ENCODE measurements at regions not wholly inside any gene's neighbourhood (a gene's known extent, or its start where the extent isn't known, plus 50 kb on each side); places are given as distances from the start of the nearest gene placed in this dataset.

GRCh38 chr6:22958677-22959076 lies 389.3 kb downstream of the HDGFL1 start:
- Histone ChIP-seq H3K27ac (ENCODE audit: extremely low read depth, low read depth, low read length) (no peak overlapping the region), H3K4me3 (ENCODE audit: low read depth, low read length) (no peak overlapping the region), H3K36me3 (ENCODE audit: control insufficient read depth in 2 of 2, insufficient read depth in 1 of 2, low read length in 2 of 2) (no peaks in the 10 kb centered on the region), H3K4me1 (ENCODE audit: control insufficient read depth, insufficient read depth, low read length) (peaks cover 13% of the 10 kb centered on the region), H3K9me3 (ENCODE audit: control insufficient read depth, insufficient read depth, low read depth, low read length) (no peaks in the 10 kb centered on the region)
- ChIA-PET CTCF (no interaction called here), POLR2A (no interaction called here)
- no peak for TF ChIP-seq YY2 (tag by site-specific recombination; IDR thresholded peaks at IDR 0.05)
- no peak for TF ChIP-seq ZNF558 (tag by site-specific recombination; IDR thresholded peaks at IDR 0.05)
- no peak for TF ChIP-seq KLF1 (tag by site-specific recombination; IDR thresholded peaks at IDR 0.05)
- TF ChIP-seq ZNF148 (tag by site-specific recombination; IDR thresholded peaks at IDR 0.05; ENCODE audit: borderline replicate concordance): no peak
- no peak for TF ChIP-seq ZNF202 (tag by site-specific recombination; IDR thresholded peaks at IDR 0.05; ENCODE audit: borderline replicate concordance)
- no peak for TF ChIP-seq SALL2 (tag by site-specific recombination; IDR thresholded peaks at IDR 0.05; ENCODE audit: borderline replicate concordance)
- no peak for TF ChIP-seq ZBTB7A (tag by site-specific recombination; IDR thresholded peaks at IDR 0.05; ENCODE audit: low read depth)
- no peak for TF ChIP-seq ZNF138 (tag by site-specific recombination; IDR thresholded peaks at IDR 0.05; ENCODE audit: borderline replicate concordance)
- no peak for TF ChIP-seq ZSCAN4 (tag by site-specific recombination; IDR thresholded peaks at IDR 0.05)
- no peak for TF ChIP-seq KLF9 (tag by site-specific recombination; IDR thresholded peaks at IDR 0.05; ENCODE audit: low read depth)
- no peak for TF ChIP-seq ZFP3 (tag by site-specific recombination; IDR thresholded peaks at IDR 0.05; ENCODE audit: low read depth)
- TF ChIP-seq ZNF580 (tag by site-specific recombination; IDR thresholded peaks at IDR 0.05): no peak
- TF ChIP-seq, protein P1, sequence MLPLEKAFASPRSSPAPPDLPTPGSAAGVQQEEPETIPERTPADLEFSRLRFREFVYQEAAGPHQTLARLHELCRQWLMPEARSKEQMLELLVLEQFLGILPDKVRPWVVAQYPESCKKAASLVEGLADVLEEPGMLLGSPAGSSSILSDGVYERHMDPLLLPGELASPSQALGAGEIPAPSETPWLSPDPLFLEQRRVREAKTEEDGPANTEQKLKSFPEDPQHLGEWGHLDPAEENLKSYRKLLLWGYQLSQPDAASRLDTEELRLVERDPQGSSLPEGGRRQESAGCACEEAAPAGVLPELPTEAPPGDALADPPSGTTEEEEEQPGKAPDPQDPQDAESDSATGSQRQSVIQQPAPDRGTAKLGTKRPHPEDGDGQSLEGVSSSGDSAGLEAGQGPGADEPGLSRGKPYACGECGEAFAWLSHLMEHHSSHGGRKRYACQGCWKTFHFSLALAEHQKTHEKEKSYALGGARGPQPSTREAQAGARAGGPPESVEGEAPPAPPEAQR (tag by site-specific recombination; IDR thresholded peaks at IDR 0.05): no peak

DNA sequence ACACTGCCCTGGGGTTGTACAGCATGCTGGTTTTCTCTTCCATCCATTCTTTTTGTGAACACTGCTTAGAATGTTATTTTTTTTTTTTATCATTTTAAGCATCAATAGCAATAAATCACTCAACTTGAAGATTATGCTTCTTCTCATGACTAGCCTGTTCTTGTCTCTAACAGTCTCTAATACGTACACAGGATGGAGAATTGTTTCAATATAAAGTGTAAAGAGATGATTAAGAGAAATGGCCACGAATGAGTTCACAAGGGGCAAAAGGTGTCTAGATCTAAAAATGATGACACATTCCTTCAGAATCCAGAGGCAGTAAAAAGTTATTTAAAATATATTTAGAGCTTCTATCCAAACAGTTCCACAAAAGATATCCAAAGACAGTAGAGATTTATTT lies 390.2 kb downstream of the HDGFL1 start:
- ChIA-PET POLR2A (no interaction called here), CTCF (interaction anchor here (0.5 kb wide), 1 partner anchor 10 kb away, joined by 4 read pairs; no protein-coding TSS in a partner anchor)
- Histone ChIP-seq H3K27ac (ENCODE audit: extremely low read depth, low read depth, low read length) (no peak overlapping the region), H3K36me3 (ENCODE audit: control insufficient read depth in 2 of 2, insufficient read depth in 1 of 2, low read length in 2 of 2) (no peaks in the 10 kb centered on the region), H3K9me3 (ENCODE audit: control insufficient read depth, insufficient read depth, low read depth, low read length) (no peaks in the 10 kb centered on the region), H3K4me1 (ENCODE audit: control insufficient read depth, insufficient read depth, low read length) (peaks cover 13% of the 10 kb centered on the region), H3K4me3 (ENCODE audit: low read depth, low read length) (no peak overlapping the region)
- TF ChIP-seq ZNF211 (tag by site-specific recombination; IDR thresholded peaks at IDR 0.05; ENCODE audit: low read depth) (no peak), ZFP41 (tag by site-specific recombination; IDR thresholded peaks at IDR 0.05; ENCODE audit: borderline replicate concordance) (no peak), ZNF10 (tag by site-specific recombination; IDR thresholded peaks at IDR 0.05) (no peak), ZNF555 (tag by site-specific recombination; conservative IDR thresholded peaks at IDR 0.05) (no peak), ZBTB48 (tag by site-specific recombination; IDR thresholded peaks at IDR 0.05) (no peak), ZNF660 (tag by site-specific recombination; IDR thresholded peaks at IDR 0.05) (no peak), ZNF223 (tag by site-specific recombination; IDR thresholded peaks at IDR 0.05) (no peak), ZBTB44 (tag by site-specific recombination; IDR thresholded peaks at IDR 0.05) (no peak), ZNF311 (tag by site-specific recombination; IDR thresholded peaks at IDR 0.05; ENCODE audit: borderline replicate concordance) (no peak), BCL11B (tag by site-specific recombination; IDR thresholded peaks at IDR 0.05; ENCODE audit: low read depth) (no peak), ZNF16 (tag by site-specific recombination; IDR thresholded peaks at IDR 0.05; ENCODE audit: low read depth) (no peak), ZNF76 (tag by site-specific recombination; IDR thresholded peaks at IDR 0.05; ENCODE audit: borderline replicate concordance, low read depth) (no peak), IKZF3 (tag by site-specific recombination; IDR thresholded peaks at IDR 0.05) (no peak)
- TF ChIP-seq, protein P2, sequence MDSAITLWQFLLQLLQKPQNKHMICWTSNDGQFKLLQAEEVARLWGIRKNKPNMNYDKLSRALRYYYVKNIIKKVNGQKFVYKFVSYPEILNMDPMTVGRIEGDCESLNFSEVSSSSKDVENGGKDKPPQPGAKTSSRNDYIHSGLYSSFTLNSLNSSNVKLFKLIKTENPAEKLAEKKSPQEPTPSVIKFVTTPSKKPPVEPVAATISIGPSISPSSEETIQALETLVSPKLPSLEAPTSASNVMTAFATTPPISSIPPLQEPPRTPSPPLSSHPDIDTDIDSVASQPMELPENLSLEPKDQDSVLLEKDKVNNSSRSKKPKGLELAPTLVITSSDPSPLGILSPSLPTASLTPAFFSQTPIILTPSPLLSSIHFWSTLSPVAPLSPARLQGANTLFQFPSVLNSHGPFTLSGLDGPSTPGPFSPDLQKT (IDR thresholded peaks at IDR 0.05; ENCODE audit: borderline replicate concordance, low read depth, low read length): no peak
